Loucy (cell line): ENCODE measurements at regions not wholly inside any gene's neighbourhood (a gene's known extent, or its start where the extent isn't known, plus 50 kb on each side); places are given as distances from the start of the nearest gene placed in this dataset.

Experiments used
- CTCF ChIP-seq: fragments of 200-600 bp; sonication (generic); conservative IDR thresholded peaks from 2 replicates; pipeline ENCODE4 v1.5.1; 2014; ENCODE audit warnings: mild to moderate bottlenecking, antibody characterized with exemption, low read length
- EZH2phosphoT487 ChIP-seq: fragments of 200-600 bp; IDR thresholded peaks from 2 replicates; pipeline ENCODE4 v1.6.1; 2018; ENCODE audit warnings: antibody characterized with exemption, mild to moderate bottlenecking, moderate library complexity, borderline replicate concordance

GRCh38 chr2:146251328-146251727, 1593.5 kb upstream of the ACVR2A start:
- TF ChIP-seq CTCF (no peak), EZH2phosphoT487 (no peak)
